GM12865 (cell line): ENCODE measurements at regions not wholly inside any gene's neighbourhood (a gene's known extent, or its start where the extent isn't known, plus 50 kb on each side); places are given as distances from the start of the nearest gene placed in this dataset.

ENCODE experiments used
- DNase-seq: peaks from one replicate; pipeline ENCODE4 v3.0.0; 2010; ENCODE audit warnings: low read depth
- H3K4me3 ChIP-seq: 2 replicates; pipeline ENCODE4 v1.5.1; 2011; ENCODE audit warnings: mild to moderate bottlenecking, low read depth, low read length, control low read depth
- TF ChIP-seq, protein P1 (sequence below): IDR thresholded peaks from 2 replicates; pipeline ENCODE4 v1.5.1; 2011; ENCODE audit warnings: low read length, control low read depth, low read depth, inconsistent platforms; ENCODE audit not compliant: insufficient read depth; ENCODE audit errors: missing control alignments

DNA sequence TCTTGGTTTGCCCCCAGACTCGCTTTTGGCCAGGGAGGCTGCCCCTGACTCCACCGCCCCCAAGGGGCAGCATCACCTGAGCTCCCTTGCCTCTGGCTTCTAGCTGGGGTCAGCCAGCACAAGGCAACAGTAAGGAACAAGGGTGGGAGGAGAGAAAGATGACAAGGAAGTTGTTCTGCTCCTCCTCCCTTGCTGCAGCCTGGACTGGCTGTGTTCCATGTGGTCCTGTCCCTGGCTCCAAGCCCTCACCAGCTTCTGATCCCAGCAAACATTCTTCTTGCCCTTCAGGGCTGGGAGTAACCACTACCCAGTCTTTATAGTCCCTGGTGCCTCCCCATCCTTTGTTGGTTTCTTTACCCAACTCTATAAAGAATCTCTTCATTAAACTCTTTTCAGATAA, 100.3 kb upstream of the SPIN1 start:
- TF ChIP-seq, protein P1, sequence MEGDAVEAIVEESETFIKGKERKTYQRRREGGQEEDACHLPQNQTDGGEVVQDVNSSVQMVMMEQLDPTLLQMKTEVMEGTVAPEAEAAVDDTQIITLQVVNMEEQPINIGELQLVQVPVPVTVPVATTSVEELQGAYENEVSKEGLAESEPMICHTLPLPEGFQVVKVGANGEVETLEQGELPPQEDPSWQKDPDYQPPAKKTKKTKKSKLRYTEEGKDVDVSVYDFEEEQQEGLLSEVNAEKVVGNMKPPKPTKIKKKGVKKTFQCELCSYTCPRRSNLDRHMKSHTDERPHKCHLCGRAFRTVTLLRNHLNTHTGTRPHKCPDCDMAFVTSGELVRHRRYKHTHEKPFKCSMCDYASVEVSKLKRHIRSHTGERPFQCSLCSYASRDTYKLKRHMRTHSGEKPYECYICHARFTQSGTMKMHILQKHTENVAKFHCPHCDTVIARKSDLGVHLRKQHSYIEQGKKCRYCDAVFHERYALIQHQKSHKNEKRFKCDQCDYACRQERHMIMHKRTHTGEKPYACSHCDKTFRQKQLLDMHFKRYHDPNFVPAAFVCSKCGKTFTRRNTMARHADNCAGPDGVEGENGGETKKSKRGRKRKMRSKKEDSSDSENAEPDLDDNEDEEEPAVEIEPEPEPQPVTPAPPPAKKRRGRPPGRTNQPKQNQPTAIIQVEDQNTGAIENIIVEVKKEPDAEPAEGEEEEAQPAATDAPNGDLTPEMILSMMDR, result no peak

DNA sequence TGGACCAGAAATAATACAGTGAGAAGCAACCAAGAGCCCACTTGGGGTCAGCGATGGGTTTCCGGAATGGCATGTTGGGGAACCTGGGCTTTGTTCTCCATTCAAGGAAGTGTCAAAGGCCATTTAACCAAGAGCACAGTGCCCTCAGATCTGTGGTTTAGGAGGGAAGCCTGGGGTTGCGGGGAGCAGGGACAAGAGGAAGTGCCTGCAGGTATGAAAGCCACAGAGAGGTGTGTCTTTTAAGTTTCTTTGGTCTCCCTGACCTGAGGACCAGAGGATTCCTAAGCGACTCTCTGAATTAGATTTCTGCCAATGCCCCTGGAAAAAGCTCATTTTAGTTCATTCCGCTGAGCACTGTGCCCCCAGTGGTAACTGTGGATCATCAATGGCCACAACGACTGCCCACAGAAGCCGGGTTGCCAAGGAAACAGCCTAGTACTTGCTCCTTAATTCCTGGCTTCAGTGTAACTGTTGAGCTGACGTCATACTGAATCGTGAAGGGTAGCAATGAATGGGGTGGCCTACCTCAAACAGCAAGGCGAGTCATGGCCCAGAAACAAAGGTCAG, 107.3 kb upstream of the SPIN1 start:
- no peak for DNase-seq
- TF ChIP-seq, protein P1, result no peak
- H3K4me3 ChIP-seq, result no peak overlapping the region

More for the DNA sequence above, 100.3 kb upstream of the SPIN1 start:
- no peak for DNase-seq
- no peak overlapping the region for H3K4me3 ChIP-seq

DNA sequence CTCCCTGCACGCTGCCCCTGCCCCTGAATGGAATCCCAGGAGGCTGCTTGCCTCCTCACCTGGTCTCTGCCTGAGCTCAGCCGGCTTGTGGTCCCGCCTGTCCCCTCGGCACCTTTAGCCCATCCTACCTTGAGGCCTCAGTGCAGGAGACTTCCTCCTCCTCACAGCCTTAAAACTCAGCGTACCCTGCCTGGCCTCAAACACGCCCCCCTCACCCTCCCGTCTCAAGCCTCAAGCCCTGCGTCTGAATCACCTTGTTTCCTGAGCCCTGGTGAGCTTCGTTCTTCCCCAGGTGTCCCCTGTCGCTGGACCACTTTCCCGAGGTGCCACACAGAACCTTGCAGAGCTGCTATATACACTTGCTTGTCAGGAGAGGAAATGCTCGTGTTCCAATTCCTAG, 110.2 kb upstream of the SPIN1 start:
- DNase-seq, result no peak
- TF ChIP-seq, protein P1, result no peak
- H3K4me3 ChIP-seq, result no peak overlapping the region

DNA sequence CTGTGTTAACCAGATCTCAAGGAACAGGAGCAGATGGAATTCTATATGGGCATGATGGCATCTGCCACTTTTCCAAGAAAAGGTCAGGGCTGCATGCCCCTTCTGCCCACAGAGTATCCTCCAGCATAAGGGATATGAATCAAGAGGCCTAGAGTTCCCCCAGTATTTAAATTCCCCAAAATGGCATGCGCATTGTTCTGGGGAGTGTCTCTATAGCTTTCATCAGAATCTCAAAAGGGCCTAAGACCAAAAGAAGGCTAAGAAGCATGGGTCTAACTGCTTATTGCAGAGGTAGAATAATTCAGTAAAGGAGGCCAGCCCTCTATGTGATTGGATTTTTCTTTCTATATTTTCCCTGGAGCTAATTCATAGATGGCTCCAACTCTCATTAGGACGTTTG, 114.2 kb upstream of the SPIN1 start:
- TF ChIP-seq, protein P1, result no peak
- DNase-seq, result no peak
- H3K4me3 ChIP-seq, result no peak overlapping the region

DNA sequence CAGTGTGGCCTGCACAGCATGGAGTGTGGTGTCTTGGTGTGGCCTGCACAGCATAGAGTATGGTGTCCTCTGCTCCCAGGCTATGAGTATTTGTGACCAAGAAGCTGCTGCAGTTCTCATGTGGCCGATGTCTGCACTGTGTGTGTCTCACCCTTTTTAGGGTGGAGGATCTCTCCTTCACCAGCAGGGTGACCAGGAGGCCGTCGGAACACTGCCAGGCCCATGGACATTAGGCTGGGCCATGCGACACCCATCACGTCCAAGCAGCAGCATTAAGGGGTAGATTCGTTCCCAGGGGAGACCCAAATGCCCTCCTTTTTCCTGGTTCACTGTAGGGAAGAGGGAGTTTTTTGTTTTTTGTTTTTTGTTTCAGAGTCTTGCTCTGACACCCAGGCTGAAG, 115.3 kb upstream of the SPIN1 start:
- TF ChIP-seq, protein P1, result no peak
- no peak for DNase-seq
- no peak overlapping the region for H3K4me3 ChIP-seq

DNA sequence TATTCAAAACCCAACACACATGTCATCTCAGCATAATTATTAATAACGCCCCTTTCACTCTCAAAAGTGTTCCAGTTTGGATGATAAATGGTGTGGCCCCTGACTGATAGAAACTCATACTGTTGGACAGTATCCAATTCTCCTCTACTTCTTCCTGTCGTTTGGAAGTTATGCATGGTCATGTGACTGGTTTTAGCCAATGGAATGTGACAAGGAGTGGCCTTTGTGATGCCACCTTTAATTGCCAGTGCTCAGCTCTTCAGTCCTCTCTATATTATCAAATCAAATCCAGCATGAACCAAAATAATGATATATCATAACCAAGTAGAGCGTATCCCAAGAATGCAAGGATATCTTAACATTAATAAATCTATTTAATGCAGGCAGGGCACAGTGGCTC, 117.8 kb upstream of the SPIN1 start:
- no peak for DNase-seq
- TF ChIP-seq, protein P1, result no peak
- no peak overlapping the region for H3K4me3 ChIP-seq

DNA sequence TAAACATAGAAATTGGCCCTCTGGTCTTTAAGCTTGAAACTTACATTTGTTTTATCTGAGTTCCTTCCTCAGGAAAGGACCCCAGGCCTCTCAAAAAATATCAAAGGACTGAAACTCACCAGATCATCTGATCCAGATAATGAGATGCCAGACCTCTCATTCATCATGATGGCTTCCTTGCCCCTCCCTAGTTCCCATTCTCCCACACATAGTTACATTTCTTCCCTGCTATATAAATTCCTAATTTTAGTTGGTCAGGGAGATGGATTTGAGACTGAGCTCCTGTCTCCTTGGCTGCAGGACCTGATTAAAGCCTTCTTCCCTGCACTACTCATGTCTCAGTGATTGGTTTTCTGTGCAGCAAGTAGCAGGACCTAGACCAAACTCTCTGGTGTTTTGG, 119.4 kb upstream of the SPIN1 start:
- H3K4me3 ChIP-seq, result no peak overlapping the region
- TF ChIP-seq, protein P1, result no peak
- DNase-seq, result no peak
